Astrocyte (in vitro differentiated cells and primary cell): ENCODE measurements at regions not wholly inside any gene's neighbourhood (a gene's known extent, or its start where the extent isn't known, plus 50 kb on each side); places are given as distances from the start of the nearest gene placed in this dataset.

Experiments
- CTCF ChIP-seq: IDR thresholded peaks from 2 replicates; pipeline ENCODE4 v1.5.1; 2011; ENCODE audit warnings: low read depth, mild to moderate bottlenecking, inconsistent platforms, low read length, moderate library complexity; ENCODE audit not compliant: insufficient read depth
- EZH2 ChIP-seq: IDR thresholded peaks from 2 replicates; pipeline ENCODE4 v1.6.1; 2012; ENCODE audit warnings: mild to moderate bottlenecking, low read length, inconsistent platforms; ENCODE audit not compliant: insufficient read depth

- TF ChIP-seq CTCF = no peak
- TF ChIP-seq EZH2 = no peak
These were observed 272.6 kb downstream of the COX7C start for GRCh38 chr5:86890375-86890774.
